GM21529 (cell line): ENCODE measurements at regions not wholly inside any gene's neighbourhood (a gene's known extent, or its start where the extent isn't known, plus 50 kb on each side); places are given as distances from the start of the nearest gene placed in this dataset.

Experiments
- ATAC-seq: cut with Tn5 transposase; IDR thresholded peaks from one replicate; pipeline ENCODE4 v1.9.1; 2021; ENCODE audit not compliant: unreplicated experiment

GRCh38 chr13:44318161-44318560, 55.5 kb upstream of the SERP2 start:
- ATAC-seq: no peak

- ATAC-seq: no peak
Observed at GRCh38 chr13:44320611-44321010, 53.0 kb upstream of the SERP2 start.

- no peak for ATAC-seq
Observed at GRCh38 chr13:44321961-44322360, 51.7 kb upstream of the SERP2 start.

- no peak for ATAC-seq
Observed at GRCh38 chr13:44322928-44323327, 50.7 kb upstream of the SERP2 start.

GRCh38 chr13:44323754-44324153, 49.9 kb upstream of the SERP2 start:
- ATAC-seq: no peak
